Fibroblast of peridontal ligament (primary cell): ENCODE measurements at regions not wholly inside any gene's neighbourhood (a gene's known extent, or its start where the extent isn't known, plus 50 kb on each side); places are given as distances from the start of the nearest gene placed in this dataset.

Experiments used
- DNase-seq: peaks from one replicate; pipeline ENCODE4 v3.0.0-alpha.2; 2010; ENCODE audit errors: extremely low read depth

DNA sequence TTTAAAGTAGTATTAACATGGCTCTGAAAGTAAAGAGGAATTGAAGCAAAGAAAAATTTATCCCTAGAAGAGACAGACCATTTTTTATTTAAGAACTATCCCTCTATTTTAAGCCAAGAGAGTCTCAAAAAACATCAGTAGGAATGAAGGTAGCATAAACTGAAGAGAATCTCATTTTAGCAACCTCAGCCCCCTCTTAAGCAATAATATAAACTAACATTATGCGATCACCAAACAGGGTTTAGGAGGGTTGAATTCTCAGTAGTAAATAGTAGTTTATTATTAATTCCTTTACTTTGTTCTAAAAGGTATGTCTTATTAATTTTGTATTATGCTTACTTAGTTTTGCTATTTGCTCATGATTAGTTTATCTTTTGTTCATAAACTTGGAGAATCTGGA is 287.4 kb downstream of the CDK5RAP2 start:
- DNase-seq = no peak

DNA sequence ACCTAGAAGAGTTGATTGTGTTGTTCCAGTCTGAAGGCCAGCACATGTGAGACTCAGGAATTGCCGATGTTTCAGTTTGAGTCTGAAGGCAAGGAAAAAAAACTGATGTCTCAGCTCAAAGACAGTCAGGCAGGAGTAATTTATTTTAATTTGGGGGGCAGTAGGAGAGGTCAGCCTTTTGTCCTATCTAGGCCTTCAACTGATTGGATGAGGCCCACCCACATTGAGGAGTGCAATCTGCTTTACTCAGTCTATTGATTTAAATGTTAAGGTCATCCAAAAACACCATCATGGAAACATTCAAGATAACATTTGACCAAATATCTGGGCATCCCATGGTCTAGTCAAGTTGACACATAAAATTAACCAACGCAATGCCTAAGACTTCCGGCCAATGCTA is 288.9 kb downstream of the CDK5RAP2 start:
- DNase-seq = no peak

DNA sequence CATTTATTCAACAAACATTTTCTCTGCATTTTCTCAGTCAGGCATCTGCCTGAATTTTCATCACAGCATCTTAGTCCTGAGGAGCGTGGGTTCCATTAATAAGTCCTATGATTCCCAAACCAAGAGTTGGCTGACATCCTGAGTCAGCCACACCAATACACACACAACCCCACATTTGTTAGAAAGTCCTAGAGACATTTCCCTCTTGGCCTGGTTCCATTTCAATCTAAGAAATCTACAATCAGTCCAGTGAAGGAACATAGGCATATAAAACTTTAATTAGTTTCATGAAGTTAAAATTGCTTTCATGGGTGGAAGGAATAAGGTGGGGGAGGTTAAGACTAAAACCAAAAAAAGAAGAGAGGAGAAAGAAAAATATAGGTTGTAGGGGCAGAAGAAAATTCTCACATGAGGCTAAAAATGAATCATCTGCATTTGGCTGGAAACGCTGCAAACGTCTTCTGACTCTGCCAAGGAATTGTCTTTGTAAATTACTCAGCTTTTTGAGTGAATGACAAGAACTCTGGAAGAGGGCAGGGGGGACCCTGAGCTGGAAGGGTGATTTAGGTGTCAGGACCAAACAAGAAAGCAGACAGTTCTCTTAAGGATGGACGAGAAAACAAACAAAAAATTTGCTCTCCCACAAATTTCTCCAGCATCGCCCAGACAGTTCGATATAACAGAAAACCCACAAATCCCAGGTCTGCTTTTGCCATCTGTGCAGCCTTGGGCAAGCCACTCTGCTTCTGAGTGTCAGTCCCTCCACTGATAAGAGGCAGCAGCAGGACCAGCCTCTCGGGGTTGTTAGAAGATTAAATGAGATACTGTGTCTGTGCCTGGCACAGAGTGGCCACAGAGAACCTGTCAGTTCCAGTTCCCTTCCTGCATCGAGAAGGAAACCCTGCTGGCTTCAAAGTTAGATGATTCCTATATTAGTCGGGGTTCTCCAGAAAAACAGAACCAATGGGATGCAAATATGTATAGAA is 289.7 kb downstream of the CDK5RAP2 start:
- peak; percentile 3 for DNase-seq

DNA sequence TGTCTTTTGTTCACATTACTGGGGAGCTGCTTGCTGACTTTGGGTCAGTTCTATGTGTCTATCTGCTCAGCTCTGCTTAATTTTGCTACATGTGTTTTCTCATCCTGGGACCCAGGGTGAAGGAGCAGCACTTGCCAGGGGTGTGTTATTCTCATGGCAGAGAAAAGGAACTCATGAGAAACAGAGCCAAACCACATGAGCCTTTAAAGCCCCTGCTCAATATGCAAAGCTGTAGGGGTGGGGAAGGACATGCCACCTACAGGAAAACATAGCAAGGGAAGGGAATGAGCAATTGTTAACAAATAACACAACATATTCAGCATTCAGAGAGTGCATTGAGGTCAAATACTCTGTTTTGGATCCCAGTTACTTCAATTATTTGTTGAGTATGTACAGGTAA is 290.9 kb downstream of the CDK5RAP2 start:
- no peak for DNase-seq

DNA sequence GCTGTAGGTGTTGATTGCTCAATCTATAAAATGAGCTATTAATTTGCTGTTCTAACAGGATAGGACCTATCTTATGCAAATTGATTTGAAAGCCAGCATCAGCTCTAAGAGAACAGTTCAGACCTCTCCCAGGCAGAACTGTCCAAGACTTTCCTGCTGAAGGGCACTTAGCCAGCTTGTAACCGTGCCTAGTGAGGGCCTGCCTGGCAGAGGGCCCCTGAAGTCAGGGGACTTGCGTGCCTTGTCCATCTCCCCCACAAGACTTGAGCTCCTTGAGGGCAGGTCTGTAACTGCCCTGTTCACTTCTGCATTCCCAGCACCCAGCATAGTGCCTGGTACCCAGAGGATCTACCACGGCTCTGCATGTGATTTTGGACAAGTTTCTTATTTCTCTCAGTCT is 293.4 kb downstream of the CDK5RAP2 start:
- DNase-seq = no peak

DNA sequence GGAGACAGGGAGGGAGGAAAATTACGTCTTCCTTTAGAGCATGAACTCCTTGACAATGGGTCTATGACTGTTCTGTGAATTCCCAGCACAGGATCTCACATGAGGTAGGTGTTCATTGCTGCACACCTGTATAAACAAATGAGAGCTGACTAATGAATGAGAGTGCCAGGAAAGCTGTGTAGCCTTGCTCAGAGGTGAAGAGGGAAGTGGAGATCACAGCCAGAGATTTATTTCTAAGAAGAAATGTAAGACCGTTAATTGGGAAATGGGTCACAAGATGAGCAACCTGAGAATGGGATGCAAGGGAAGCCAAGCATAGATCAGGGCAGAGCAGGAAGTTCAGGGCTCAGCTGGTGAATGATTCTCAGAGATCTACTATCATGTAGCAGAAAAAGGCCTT is 295.1 kb downstream of the CDK5RAP2 start:
- no peak for DNase-seq

DNA sequence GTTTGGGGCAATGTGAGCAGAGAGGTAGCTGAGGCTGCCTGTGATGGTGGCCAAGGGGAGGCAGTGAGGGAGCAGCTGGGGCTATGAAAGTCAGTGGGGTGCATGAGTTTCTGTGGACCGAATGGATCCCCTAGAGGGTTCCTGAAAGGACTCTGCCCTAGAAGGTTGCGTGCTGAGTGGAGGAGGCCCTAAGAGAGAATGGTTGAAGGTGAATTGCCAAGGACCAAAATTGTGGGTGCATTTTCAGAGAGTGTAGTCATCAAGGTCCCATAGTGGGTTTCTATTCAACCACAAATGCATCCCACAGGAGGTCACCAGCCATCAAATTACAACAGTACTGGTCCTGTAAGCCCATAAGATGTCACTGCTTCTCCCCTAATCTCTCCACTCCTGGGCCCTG is 298.3 kb downstream of the CDK5RAP2 start:
- DNase-seq = no peak

DNA sequence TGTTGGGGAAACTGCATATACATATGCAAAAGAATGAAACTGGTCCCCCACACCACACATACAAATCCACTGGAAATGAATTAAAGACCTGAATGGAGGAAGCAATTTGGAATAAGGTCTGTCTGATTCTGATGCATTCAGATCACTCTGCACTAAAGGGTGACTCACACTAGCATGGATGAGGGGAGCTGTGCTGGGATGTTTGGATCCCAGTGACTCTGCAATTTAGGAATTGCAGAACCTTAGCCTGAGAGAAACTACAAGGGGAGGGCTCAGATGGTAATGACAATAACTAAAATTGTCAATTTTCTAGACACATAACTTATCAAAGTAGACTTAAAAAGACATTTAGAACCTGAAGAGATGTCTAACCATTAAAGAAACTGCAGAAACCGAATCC is 312.0 kb downstream of the CDK5RAP2 start:
- no peak for DNase-seq

DNA sequence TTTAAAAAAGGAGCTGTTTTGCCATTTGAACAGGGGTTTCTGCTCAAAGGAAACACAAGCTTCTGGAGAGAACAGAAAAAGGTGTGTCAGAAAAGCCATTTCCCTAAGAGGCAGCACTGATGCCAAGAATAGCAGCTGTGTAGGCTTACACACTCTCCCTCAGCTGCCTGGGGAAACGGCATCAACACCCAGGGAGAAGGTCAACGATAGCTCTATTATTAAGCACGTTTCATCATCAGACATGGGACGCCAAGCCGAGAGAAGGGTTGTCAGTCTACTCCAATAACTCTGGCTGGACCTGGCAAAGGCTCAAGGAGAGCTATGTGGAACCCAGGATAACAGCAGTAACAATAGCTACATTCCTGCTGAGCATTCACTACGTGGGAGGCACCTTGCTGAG is 314.2 kb downstream of the CDK5RAP2 start:
- DNase-seq = no peak

DNA sequence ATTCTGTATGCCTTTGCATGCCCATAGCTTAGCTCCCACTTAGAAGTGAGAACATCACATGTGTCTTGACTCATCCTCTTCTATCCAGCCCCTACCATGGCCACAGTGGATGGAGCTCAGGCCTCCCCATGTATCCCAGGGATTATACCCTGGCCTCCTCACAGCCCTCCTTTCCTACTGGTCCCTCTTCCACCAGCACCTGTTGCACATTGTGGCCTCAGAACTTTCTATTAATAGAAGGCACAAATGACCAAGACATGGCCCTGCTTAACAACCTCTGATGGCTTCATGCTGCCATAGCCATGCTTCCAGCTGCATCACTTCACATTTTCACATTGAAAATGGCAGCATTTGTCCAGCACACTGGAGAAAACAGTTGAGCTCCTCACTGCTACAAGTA is 315.4 kb downstream of the CDK5RAP2 start:
- DNase-seq = no peak

DNA sequence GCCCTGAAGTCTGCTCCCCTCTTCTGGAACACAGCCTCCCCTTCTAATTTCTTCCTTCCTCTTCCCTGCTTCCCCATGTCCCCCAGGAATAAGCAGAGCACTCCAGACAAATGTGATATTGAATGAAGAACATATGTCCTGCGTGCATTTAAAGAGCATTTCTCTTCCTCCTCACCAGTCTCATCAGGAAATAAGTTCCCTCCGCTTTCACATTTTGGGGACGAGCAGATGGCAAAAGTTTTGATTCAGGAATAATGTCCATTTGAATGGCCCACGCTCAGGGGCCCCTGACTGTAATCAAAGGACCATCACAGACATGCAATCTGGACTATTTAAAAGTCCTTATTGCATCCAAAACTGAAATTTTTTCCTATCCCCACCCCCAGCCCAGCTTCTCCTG is 316.1 kb downstream of the CDK5RAP2 start:
- no peak for DNase-seq

DNA sequence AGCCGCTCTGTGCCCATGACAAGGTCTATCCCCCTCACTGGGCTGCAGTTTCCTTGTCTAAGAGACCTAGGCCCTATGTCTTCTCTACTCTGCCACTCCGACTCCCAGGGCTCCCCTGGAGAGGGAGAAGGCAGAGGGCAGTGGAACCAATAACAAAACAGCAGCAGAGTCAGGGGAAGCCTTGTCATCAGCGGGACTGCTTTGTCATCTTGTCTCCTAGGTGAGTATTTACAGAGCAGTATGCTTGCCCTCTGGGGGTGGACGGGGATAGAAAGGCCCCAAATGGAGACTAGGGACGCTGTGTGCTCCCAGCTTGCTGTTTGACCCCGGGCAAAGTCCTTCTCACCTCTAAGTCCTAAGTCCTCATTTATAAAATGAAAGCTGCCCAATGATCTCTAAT is 318.5 kb downstream of the CDK5RAP2 start:
- DNase-seq = no peak

DNA sequence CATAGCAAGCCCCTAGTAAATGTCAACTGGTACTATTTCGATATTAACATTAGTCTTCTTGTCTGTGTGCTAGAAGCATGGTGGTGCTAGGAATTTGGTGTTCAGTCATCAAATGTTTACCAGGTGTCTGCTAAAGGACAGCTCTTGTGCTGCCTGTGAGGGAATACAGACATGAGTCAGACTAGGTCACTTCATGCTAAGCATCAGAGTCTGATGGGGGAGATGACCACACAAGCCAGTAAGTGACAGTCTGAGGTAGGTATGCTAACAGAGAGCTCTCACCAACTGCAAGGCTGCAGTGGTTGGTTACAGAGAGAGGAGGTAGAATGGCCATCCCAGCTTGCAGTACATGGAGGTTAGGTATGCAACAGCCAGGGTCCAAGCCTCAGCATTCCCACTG is 320.9 kb downstream of the CDK5RAP2 start:
- DNase-seq = no peak

DNA sequence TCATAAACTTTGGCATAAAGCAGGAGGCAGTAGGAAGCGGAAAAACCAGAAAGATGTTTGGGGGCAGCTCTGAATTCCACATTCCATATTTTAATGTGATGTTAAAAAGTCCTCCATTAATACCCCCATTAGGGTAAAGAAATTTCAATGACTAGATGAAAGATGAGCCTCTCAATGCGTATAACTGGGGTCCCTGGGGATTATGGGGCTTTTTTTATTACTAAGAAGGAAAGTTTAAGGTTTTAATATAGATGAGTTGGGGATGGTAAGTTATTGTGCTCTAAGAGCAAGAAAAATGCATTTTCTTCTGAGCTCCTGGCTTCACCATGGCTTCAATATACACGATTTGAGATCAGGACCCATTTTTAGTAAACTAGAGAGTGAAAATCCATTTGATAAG is 321.9 kb downstream of the CDK5RAP2 start:
- no peak for DNase-seq

DNA sequence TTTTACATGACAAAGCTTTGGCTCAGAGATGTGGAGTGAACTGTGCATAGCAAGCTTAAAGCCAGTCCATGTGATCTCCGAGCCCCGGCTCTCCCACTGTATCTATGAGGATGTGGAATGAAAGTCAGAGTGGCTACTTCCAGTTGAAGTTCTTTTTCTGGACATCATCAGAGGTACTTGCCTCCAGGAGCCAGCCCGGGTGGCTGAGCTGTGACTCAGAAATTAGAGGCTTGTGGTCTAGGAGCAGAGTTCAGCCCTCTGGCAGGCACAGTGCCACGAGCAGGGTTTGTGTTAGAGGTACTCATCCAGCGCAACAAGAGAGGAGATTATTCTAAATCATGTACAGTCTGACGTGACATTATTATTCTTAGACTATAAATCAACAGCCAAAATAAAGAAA is 322.5 kb downstream of the CDK5RAP2 start:
- peak; percentile 14 for DNase-seq

DNA sequence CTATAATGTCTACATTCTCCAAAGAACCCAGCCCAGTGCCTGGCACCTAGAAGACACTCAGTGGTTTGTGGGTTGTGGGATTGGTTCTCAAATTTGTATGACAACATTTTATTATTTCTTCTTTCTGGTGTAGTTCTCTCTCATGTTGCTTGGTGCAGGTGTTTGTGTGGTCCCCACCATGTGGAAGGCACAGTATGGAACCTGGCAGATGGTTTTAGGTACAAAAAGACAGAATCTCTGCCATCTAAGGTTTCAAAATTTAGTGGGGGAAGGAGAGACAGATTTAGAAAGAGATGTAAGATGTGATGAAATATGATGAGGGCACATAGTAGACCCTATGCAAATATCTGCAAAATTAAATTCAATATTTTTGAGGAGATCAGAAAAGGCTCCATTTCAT is 323.8 kb downstream of the CDK5RAP2 start:
- DNase-seq = no peak

DNA sequence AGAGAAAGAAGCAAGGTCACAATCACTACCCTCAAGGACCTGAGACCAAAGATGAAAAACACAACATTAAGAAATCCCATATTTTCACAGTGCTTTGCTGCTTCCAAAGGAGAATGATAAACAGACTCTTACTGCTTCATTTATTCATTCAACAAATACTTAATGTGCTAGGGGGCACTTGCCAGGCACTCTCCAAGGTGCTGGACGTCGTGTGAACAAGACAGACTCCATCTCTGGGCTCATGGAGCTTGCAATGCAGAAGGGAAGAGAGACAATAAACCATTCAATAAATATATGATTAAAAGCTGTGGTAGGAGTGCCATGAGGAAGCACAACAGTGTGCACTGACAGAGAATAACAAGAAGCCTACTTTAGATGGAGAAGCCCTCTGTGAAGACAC is 327.7 kb downstream of the CDK5RAP2 start:
- no peak for DNase-seq

DNA sequence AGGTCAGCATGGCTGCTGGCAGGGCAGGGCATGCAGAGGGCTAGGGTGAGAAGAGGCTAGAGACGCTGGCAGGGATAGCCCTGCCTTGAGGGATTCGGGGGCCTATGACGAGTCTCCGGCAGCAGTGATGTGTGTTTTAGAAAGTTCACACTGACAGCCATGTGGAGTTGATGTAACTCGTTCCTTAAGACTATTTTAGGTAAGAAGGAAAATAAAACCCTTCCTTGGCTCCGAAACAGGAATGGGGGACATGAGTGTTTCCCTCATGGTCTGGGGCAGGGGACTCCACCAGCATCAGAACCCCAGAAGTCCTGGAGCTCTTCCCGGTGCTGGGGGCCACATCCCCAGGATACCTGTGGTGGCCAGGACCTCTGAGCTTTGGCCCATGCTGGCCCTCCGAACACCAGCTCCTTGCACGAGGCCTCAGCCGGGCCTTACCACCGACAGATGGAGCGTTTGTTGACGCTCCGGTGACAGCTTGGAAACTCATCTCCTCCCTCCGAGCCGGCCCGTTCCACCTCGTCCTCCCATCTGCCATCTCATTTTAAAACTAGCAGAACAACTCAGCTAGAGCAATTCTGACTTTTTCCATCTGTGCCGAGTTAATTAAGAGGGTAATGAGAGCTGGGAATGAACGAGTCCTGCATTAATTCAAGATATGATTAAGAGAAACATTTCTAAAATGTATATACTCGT is 337.7 kb downstream of the CDK5RAP2 start:
- DNase-seq = no peak

DNA sequence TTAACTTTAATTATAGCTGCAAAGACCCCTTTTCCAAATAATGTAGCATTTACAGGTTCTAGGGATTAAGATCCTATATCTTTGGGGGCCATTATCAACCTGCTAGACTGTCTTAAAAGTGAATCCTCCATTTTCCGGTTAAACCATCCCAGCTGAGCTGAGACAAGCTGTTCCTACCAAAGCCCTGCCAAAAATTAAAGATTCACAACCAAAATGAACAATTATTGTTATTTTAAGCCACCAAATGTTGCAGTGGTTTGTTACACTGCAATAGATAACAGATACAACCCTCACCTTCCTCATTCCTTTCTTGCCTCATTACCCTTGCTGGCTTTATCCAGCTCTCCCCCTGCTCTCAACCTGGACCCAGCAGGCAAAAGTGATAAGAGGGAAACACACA is 343.4 kb downstream of the CDK5RAP2 start:
- DNase-seq = no peak

DNA sequence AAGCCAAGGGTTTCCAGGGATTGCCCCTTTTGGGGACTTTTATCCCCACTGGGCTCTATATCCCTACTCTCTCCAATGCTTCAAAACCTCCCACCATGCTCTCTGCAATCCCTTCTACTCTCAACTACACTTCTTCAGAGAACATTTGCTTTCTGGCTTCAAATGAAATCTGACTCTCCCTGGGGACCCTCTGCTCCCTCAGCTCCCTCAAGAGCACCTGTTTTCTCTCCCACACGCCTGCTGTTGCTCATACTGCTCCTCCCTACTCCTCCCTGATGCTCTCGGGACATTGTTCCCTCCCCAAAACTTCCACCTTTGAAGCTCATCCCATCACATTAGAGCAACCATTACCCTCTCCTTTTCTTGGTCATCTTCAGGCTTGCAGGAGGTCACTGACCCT is 344.9 kb downstream of the CDK5RAP2 start:
- DNase-seq = no peak

DNA sequence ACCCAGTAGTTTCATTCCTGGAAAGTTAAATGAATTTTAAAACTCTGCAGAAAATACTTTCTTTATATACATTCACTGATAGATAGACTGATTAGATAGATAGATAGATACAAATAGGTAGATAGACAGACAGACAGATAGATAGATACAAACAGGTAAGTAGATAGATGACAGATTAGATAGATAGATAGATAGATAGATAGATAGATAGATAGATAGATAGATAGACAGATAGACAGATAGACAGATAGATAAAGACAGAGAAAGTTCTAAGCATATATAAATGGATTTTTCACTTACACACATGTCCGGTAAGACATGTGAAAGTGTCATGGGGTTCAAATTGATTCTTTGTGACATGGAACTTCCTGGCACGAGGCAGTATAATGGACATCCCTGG is 349.7 kb downstream of the CDK5RAP2 start:
- no peak for DNase-seq

DNA sequence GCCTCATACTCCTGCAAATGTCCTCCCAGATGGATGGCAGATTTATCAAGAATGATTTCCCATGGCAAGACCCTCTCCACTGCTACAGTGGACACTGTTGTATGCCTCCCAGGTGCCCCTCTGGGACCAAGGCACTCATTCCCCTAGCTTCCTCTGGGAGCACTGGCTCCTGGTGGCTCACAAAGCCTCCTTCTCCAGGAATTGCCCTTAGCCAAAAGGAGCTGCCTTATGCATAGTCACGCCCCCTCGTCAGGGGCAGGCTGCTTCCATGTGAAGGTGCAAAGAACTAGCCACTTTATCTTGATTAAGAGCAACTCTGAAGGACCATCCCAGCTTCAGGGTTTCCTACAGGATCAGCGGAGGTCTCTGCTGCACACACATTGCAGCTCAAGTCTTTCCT is 358.1 kb downstream of the CDK5RAP2 start:
- no peak for DNase-seq

DNA sequence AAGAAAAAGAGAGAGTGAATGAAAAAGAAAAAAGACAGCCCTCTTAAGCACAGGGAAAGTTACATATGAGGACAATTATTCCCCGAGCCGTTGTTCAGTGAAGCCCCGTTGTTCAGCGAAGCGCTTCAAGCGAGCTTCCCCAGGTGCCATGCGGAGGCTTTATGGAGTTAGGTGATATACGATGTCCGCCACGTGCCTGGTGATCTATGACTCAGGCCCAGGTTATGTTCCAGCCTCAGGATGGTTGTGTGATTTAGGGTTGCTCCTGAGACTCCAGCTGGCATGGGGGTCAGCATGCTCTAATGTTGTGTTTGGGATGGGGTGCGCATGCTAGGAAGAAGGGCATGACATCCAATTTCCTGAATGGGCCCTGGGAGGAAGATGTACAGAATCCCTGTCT is 365.6 kb downstream of the CDK5RAP2 start:
- DNase-seq = no peak
